Astrocyte (in vitro differentiated cells and primary cell): ENCODE measurements at regions not wholly inside any gene's neighbourhood (a gene's known extent, or its start where the extent isn't known, plus 50 kb on each side); places are given as distances from the start of the nearest gene placed in this dataset.

ENCODE experiments used
- CTCF ChIP-seq: IDR thresholded peaks from 2 replicates; pipeline ENCODE4 v1.5.1; 2011; ENCODE audit warnings: low read depth, mild to moderate bottlenecking, inconsistent platforms, low read length, moderate library complexity; ENCODE audit not compliant: insufficient read depth
- EZH2 ChIP-seq: IDR thresholded peaks from 2 replicates; pipeline ENCODE4 v1.6.1; 2012; ENCODE audit warnings: mild to moderate bottlenecking, low read length, inconsistent platforms; ENCODE audit not compliant: insufficient read depth

GRCh38 chr15:37870711-37871110 lies 63.7 kb upstream of the TMCO5A start:
- no peak for TF ChIP-seq CTCF
- no peak for TF ChIP-seq EZH2
